ENCODE measurements at regions not wholly inside any gene's neighbourhood (a gene's known extent, or its start where the extent isn't known, plus 50 kb on each side); places are given as distances from the start of the nearest gene placed in this dataset.
"Not testable (repeated sequence)": the region's sequence is repeated elsewhere in the genome, so short reads cannot be mapped to it uniquely, and the experiment has no call there.

DNA sequence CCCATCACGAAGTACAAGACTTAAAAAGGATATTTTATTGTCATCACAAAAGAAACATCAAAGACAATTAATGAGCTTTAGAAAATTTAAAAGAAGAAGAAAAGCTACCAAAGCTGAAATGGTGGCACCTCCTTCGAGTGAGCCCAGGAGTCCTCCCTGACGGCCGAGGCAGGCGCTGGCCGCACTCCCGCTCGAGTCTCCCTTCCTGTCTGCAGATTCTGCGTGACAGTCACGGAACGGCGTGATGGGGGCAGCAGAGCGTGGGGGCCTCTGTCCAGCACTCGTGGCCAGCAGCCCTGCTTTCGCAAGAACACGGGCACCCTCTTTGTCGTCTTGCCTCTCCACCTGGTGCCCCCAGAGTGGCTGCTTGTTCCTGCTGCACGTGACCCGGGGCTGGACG lies 209.9 kb downstream of the TMEM121 start:
- H2BK12ac ChIP-seq (ENCODE audit: low read depth, low read length); H2BK15ac ChIP-seq (ENCODE audit: low read length); H3K18ac ChIP-seq (ENCODE audit: extremely low read depth, low read length); H4K20me1 ChIP-seq (replicated peaks in 1 of 2; ENCODE audit: control insufficient read depth in 1 of 2, insufficient read depth in 2 of 2, low read length in 2 of 2); H3K9ac ChIP-seq (replicated peaks in 1 of 4; ENCODE audit: extremely low read depth in 1 of 4, low read depth in 3 of 4, low read length in 3 of 4); H3K56ac ChIP-seq (replicated peaks; ENCODE audit: insufficient read length, low read depth, low read length); H3K27ac ChIP-seq (ENCODE audit: low read depth, low read length); H2AK5ac ChIP-seq (ENCODE audit: low read depth, low read length); H3K4me3 ChIP-seq (ENCODE audit: extremely low read depth in 1 of 4, insufficient read depth in 2 of 4, low read depth in 3 of 4, low read length in 4 of 4); H3K36me3 ChIP-seq (ENCODE audit: control insufficient read depth in 2 of 4, insufficient read depth in 4 of 4, low read length in 3 of 4); H2AFZ ChIP-seq (ENCODE audit: low read length); H3K4ac ChIP-seq (replicated peaks; ENCODE audit: insufficient read length, low read depth, low read length); H4K5ac ChIP-seq (ENCODE audit: insufficient read length, low read depth, low read length); H3K79me2 ChIP-seq (ENCODE audit: control insufficient read depth in 1 of 2, insufficient read depth in 2 of 2, low read length in 2 of 2); H3K4me1 ChIP-seq (replicated peaks in 1 of 4; ENCODE audit: control insufficient read depth in 3 of 4, insufficient read depth in 4 of 4, low read length in 3 of 4); H3K27me3 ChIP-seq (replicated peaks in 1 of 4; ENCODE audit: control insufficient read depth in 3 of 4, extremely low read depth in 1 of 4, insufficient read depth in 3 of 4, low read length in 3 of 4); POLR2A ChIA-PET (ENCODE audit: partially characterized antibody); H4K8ac ChIP-seq (ENCODE audit: extremely low read depth, insufficient read depth, low read length); H2BK5ac ChIP-seq (ENCODE audit: low read depth, low read length); H2BK20ac ChIP-seq (ENCODE audit: low read length); H3K23ac ChIP-seq (ENCODE audit: insufficient read length); H3K79me1 ChIP-seq (ENCODE audit: low read depth, low read length); H3K23me2 ChIP-seq (ENCODE audit: low read depth, low read length); H3K14ac ChIP-seq (ENCODE audit: insufficient read length); H4K91ac ChIP-seq (replicated peaks; ENCODE audit: insufficient read length, low read length); CTCF ChIA-PET (ENCODE audit: partially characterized antibody); H3K4me2 ChIP-seq (ENCODE audit: insufficient read depth in 1 of 2, low read depth in 2 of 2, low read length in 2 of 2); H2BK120ac ChIP-seq (replicated peaks; ENCODE audit: low read depth, low read length); DNase-seq (ENCODE audit: low read depth in 1 of 2, low spot score in 2 of 2); FAIRE-seq: not testable (repeated sequence)
- 82% methylated on average over 12 of the region's 20 CpGs; no CpG with 5 or more reads in 1 of the 2 experiments for WGBS, 2 experiments (ENCODE audit: extremely low coverage in 1 of 2, insufficient coverage in 1 of 2, insufficient read length in 1 of 2, insufficient replicate concordance in 2 of 2, low coverage in 1 of 2, low lambda C conversion rate in 2 of 2, missing lambda C conversion rate in 1 of 2)
- H3K9me3 ChIP-seq (ENCODE audit: insufficient read depth in 2 of 2, low read depth in 1 of 2, low read length in 1 of 2), result peaks cover 18 to 73% of the 10 kb centered on the region in 2 experiments; a peak in 3 of 4 replicates

Data from H1 (cell line).